H1 (cell line): ENCODE measurements at regions not wholly inside any gene's neighbourhood (a gene's known extent, or its start where the extent isn't known, plus 50 kb on each side); places are given as distances from the start of the nearest gene placed in this dataset.

Experiments
- CTCF ChIA-PET: fragments of 300-600 bp; sonication (Branson Sonifier 250); formaldehyde crosslinking; loops from one replicate; lab custom pipeline; 2021; ENCODE audit not compliant: partially characterized antibody; lab: Charles Lee
- POLR2A ChIA-PET: fragments of 300-600 bp; sonication (Branson Sonifier 250); formaldehyde crosslinking; loops from one replicate; lab custom pipeline; 2021; ENCODE audit warnings: inconsistent platforms; ENCODE audit not compliant: partially characterized antibody; lab: Charles Lee
- DNase-seq, 2 experiments: peaks; one replicate each; pipeline versions ENCODE4 v3.0.0 to v3.0.0-alpha.2; 2010 to 2022; ENCODE audit warnings: low spot score in 2 of 2, low read depth in 1 of 2, mixed read lengths in 1 of 2
- FAIRE-seq: peaks from 2 replicates; lab custom pipeline; 2011; peaks lifted over from hg19 to GRCh38; lab: Jason Lieb, UNC
- H2AFZ ChIP-seq: 2 replicates; pipeline ENCODE4 v1.8.1; 2012; ENCODE audit warnings: low read length, inconsistent platforms
- H2AK5ac ChIP-seq: 2 replicates; pipeline ENCODE4 v1.6.1; 2013; ENCODE audit warnings: low read depth, low read length
- H2BK120ac ChIP-seq: replicated peaks from 2 replicates; pipeline ENCODE3; 2013; ENCODE audit warnings: low read depth, low read length, inconsistent platforms
- H2BK12ac ChIP-seq: 2 replicates; pipeline ENCODE4 v1.6.1; 2013; ENCODE audit warnings: low read depth, low read length
- H2BK15ac ChIP-seq: 2 replicates; pipeline ENCODE4 v1.6.1; 2013; ENCODE audit warnings: low read length
- H2BK20ac ChIP-seq: 2 replicates; pipeline ENCODE4 v1.6.1; 2013; ENCODE audit warnings: low read length
- H2BK5ac ChIP-seq: 2 replicates; pipeline ENCODE4 v1.6.1; 2013; ENCODE audit warnings: low read depth, low read length
- H3K14ac ChIP-seq: 2 replicates; pipeline ENCODE4 v1.6.1; 2013; ENCODE audit warnings: inconsistent platforms; ENCODE audit not compliant: insufficient read length
- H3K18ac ChIP-seq: 2 replicates; pipeline ENCODE4 v1.6.1; 2013; ENCODE audit warnings: low read length; ENCODE audit errors: extremely low read depth
- H3K23ac ChIP-seq: 2 replicates; pipeline ENCODE4 v1.6.1; 2013; ENCODE audit warnings: inconsistent platforms; ENCODE audit not compliant: insufficient read length
- H3K23me2 ChIP-seq: 2 replicates; pipeline ENCODE4 v1.6.1; 2013; ENCODE audit warnings: low read depth, low read length
- H3K27ac ChIP-seq: 2 replicates; pipeline ENCODE4 v1.6.1; 2011; ENCODE audit warnings: low read depth, low read length, inconsistent platforms
- H3K27me3 ChIP-seq, 4 experiments: replicated peaks in 1 of 4; 1 replicate in 1 of 4; 2 replicates in 3 of 4; pipeline versions ENCODE4 v1.6.1 to v1.8.1; 2011 to 2013; ENCODE audit warnings: low read length in 3 of 4, mild to moderate bottlenecking in 3 of 4, inconsistent platforms in 2 of 4, mixed read lengths in 2 of 4, moderate library complexity in 1 of 4; ENCODE audit not compliant: control insufficient read depth in 3 of 4, insufficient read depth in 3 of 4; ENCODE audit errors: extremely low read depth in 1 of 4
- H3K36me3 ChIP-seq, 4 experiments: 2 replicates each; pipeline versions ENCODE4 v1.6.1 to v1.8.1; 2011 to 2013; ENCODE audit warnings: mild to moderate bottlenecking in 4 of 4, low read length in 3 of 4, moderate library complexity in 2 of 4, control low read depth in 1 of 4, inconsistent platforms in 1 of 4; ENCODE audit not compliant: insufficient read depth in 4 of 4, control insufficient read depth in 2 of 4
- H3K4ac ChIP-seq: replicated peaks from 2 replicates; pipeline ENCODE3; 2013; ENCODE audit warnings: low read length, low read depth, mixed read lengths, inconsistent platforms; ENCODE audit not compliant: insufficient read length
- H3K4me1 ChIP-seq, 4 experiments: replicated peaks in 1 of 4; 1 replicate in 1 of 4; 2 replicates in 3 of 4; pipeline versions ENCODE4 v1.6.1 to v1.8.1; 2011 to 2013; ENCODE audit warnings: low read length in 3 of 4, inconsistent platforms in 2 of 4, mixed read lengths in 1 of 4; ENCODE audit not compliant: insufficient read depth in 4 of 4, control insufficient read depth in 3 of 4
- H3K4me2 ChIP-seq, 2 experiments: 2 replicates each; pipeline versions ENCODE4 v1.6.1 to v1.8.1; 2011 to 2013; ENCODE audit warnings: low read depth in 2 of 2, low read length in 2 of 2, control low read depth in 1 of 2, inconsistent platforms in 1 of 2, mild to moderate bottlenecking in 1 of 2; ENCODE audit not compliant: insufficient read depth in 1 of 2
- H3K4me3 ChIP-seq, 4 experiments: fragments of 200-600, 300-600 bp in 1 of 4; sonication (generic), shearing (Covaris generic), sonication (Bioruptor Twin) in 1 of 4; 2 replicates each; pipeline versions ENCODE4 v1.5.1 to v1.8.1; 2011 to 2016; ENCODE audit warnings: low read length in 4 of 4, low read depth in 3 of 4, control low read depth in 2 of 4, inconsistent platforms in 2 of 4, mild to moderate bottlenecking in 2 of 4, mixed read lengths in 1 of 4, moderate library complexity in 1 of 4; ENCODE audit not compliant: insufficient read depth in 2 of 4; ENCODE audit errors: extremely low read depth in 1 of 4
- H3K56ac ChIP-seq: replicated peaks from 2 replicates; pipeline ENCODE3; 2013; ENCODE audit warnings: low read depth, mild to moderate bottlenecking, mixed read lengths, low read length, inconsistent platforms; ENCODE audit not compliant: insufficient read length
- H3K79me1 ChIP-seq: 2 replicates; pipeline ENCODE4 v1.6.1; 2013; ENCODE audit warnings: low read depth, low read length, control low read depth
- H3K79me2 ChIP-seq, 2 experiments: 2 replicates each; pipeline versions ENCODE4 v1.6.1 to v1.8.1; 2012 to 2013; ENCODE audit warnings: low read length in 2 of 2, mild to moderate bottlenecking in 2 of 2, inconsistent platforms in 1 of 2; ENCODE audit not compliant: insufficient read depth in 2 of 2, control insufficient read depth in 1 of 2
- H3K9ac ChIP-seq, 4 experiments: replicated peaks in 1 of 4; 1 replicate in 1 of 4; 2 replicates in 3 of 4; pipeline versions ENCODE4 v1.6.1 to v1.8.1; 2011 to 2013; ENCODE audit warnings: low read depth in 3 of 4, low read length in 3 of 4, control low read depth in 2 of 4, mild to moderate bottlenecking in 2 of 4, moderate library complexity in 2 of 4, inconsistent platforms in 1 of 4; ENCODE audit errors: extremely low read depth in 1 of 4
- H3K9me3 ChIP-seq, 2 experiments: 2 replicates each; pipeline versions ENCODE4 v1.6.1 to v1.8.1; 2012 to 2013; ENCODE audit warnings: mild to moderate bottlenecking in 2 of 2, moderate library complexity in 2 of 2, control low read depth in 1 of 2, inconsistent platforms in 1 of 2, low read depth in 1 of 2, low read length in 1 of 2, mixed read lengths in 1 of 2; ENCODE audit not compliant: insufficient read depth in 2 of 2
- H4K20me1 ChIP-seq, 2 experiments: replicated peaks in 1 of 2; 2 replicates each; pipeline versions ENCODE3 to v1.8.1; 2011 to 2013; ENCODE audit warnings: inconsistent platforms in 2 of 2, low read length in 2 of 2, mild to moderate bottlenecking in 1 of 2; ENCODE audit not compliant: insufficient read depth in 2 of 2, control insufficient read depth in 1 of 2
- H4K5ac ChIP-seq: 2 replicates; pipeline ENCODE4 v1.6.1; 2013; ENCODE audit warnings: low read length, low read depth, mixed read lengths, inconsistent platforms; ENCODE audit not compliant: insufficient read length
- H4K8ac ChIP-seq: 2 replicates; pipeline ENCODE4 v1.8.0; 2013; ENCODE audit warnings: mild to moderate bottlenecking, moderate library complexity, low read length, inconsistent platforms; ENCODE audit not compliant: insufficient read depth; ENCODE audit errors: extremely low read depth
- H4K91ac ChIP-seq: replicated peaks from 2 replicates; pipeline ENCODE3; 2013; ENCODE audit warnings: low read length, mixed read lengths, inconsistent platforms; ENCODE audit not compliant: insufficient read length
- EGR1 ChIP-seq: IDR thresholded peaks from 2 replicates; pipeline ENCODE4 v1.6.1; 2011; ENCODE audit warnings: low read depth, low read length, borderline replicate concordance
- WGBS, 2 experiments: shearing (Covaris generic) in 1 of 2; methylation state at CpG; one replicate each; pipeline versions ENCODE4 v1.1.6 to v1.1.7; 2013 to 2015; ENCODE audit warnings: low lambda C conversion rate in 2 of 2, mixed read lengths in 2 of 2, inconsistent platforms in 1 of 2, low coverage in 1 of 2, missing lambda C conversion rate in 1 of 2; ENCODE audit not compliant: insufficient replicate concordance in 2 of 2, insufficient coverage in 1 of 2, insufficient read length in 1 of 2; ENCODE audit errors: extremely low coverage in 1 of 2, missing lambda C conversion rate in 1 of 2; 5-methylcytosine and 5-hydroxymethylcytosine counted together

- Histone ChIP-seq H3K4me2 (no peak overlapping the region), H3K14ac (no peak overlapping the region), H4K5ac (no peak overlapping the region), H4K91ac (no peak overlapping the region), H3K23me2 (no peaks in the 10 kb centered on the region), H3K9me3 (no peaks in the 10 kb centered on the region), H3K18ac (no peak overlapping the region), H2BK120ac (no peak overlapping the region), H3K79me1 (no peaks in the 10 kb centered on the region), H2AFZ (no peak overlapping the region), H3K27me3 (peaks cover 0 to 2% (median 0%) of the 10 kb centered on the region in 4 experiments; a peak in 1 of 7 replicates), H4K8ac (no peak overlapping the region), H3K79me2 (no peaks in the 10 kb centered on the region), H2BK12ac (no peak overlapping the region), H3K4ac (no peak overlapping the region), H3K36me3 (no peaks in the 10 kb centered on the region), H3K9ac (no peak overlapping the region), H3K27ac (no peak overlapping the region), H2BK5ac (no peak overlapping the region), H3K4me3 (no peak overlapping the region), H2BK20ac (no peak overlapping the region), H3K56ac (no peak overlapping the region), H2BK15ac (peak overlapping the region; percentile 18; the same call in 1 of the 2 replicates), H4K20me1 (no peaks in the 10 kb centered on the region), H3K23ac (no peak overlapping the region), H3K4me1 (peaks cover 3 to 26% (median 17%) of the 10 kb centered on the region in 4 experiments), H2AK5ac (no peak overlapping the region)
- no peak for FAIRE-seq
- DNase-seq: no peak
- CTCF ChIA-PET: interaction anchor here (1.2 to 1.3 kb wide), 2 partner anchors 27 to 76 kb away, joined by 4 to 6 read pairs; no protein-coding TSS in a partner anchor
- POLR2A ChIA-PET: no interaction called here
- 74% methylated on average over 6 of the region's 6 CpGs; no CpG with 5 or more reads in 1 of the 2 experiments for WGBS, 2 experiments
- TF ChIP-seq EGR1: no peak
These were observed 157.9 kb upstream of the PDE10A start for GRCh38 chr6:165820934-165821333.
